GM12872 (cell line): ENCODE measurements at regions not wholly inside any gene's neighbourhood (a gene's known extent, or its start where the extent isn't known, plus 50 kb on each side); places are given as distances from the start of the nearest gene placed in this dataset.

Experiments
- CTCF ChIP-seq: IDR thresholded peaks from 3 replicates; pipeline ENCODE4 v1.5.1; 2011; ENCODE audit warnings: low read depth, mild to moderate bottlenecking, low read length, moderate library complexity; ENCODE audit not compliant: insufficient read depth

GRCh38 chr21:15204970-15205286, 140.1 kb upstream of the NRIP1 start:
- no peak for TF ChIP-seq CTCF

- no peak for TF ChIP-seq CTCF
Measured at GRCh38 chr21:15206514-15206913, 141.7 kb upstream of the NRIP1 start.

GRCh38 chr21:15207231-15207630, 142.4 kb upstream of the NRIP1 start:
- TF ChIP-seq CTCF = no peak

- no peak for TF ChIP-seq CTCF
Measured at GRCh38 chr21:15207635-15208370, 143.0 kb upstream of the NRIP1 start.

- TF ChIP-seq CTCF = no peak
Measured at GRCh38 chr21:15208786-15209185, 144.0 kb upstream of the NRIP1 start.

GRCh38 chr21:15209224-15209623, 144.4 kb upstream of the NRIP1 start:
- TF ChIP-seq CTCF = no peak

GRCh38 chr21:15210235-15210678, 145.5 kb upstream of the NRIP1 start:
- TF ChIP-seq CTCF = no peak
